Femur (tissue), 1 donor: ENCODE measurements at regions not wholly inside any gene's neighbourhood (a gene's known extent, or its start where the extent isn't known, plus 50 kb on each side); places are given as distances from the start of the nearest gene placed in this dataset.
"Not testable (repeated sequence)": the region's sequence is repeated elsewhere in the genome, so short reads cannot be mapped to it uniquely, and the experiment has no call there.

ENCODE experiments used
- DNase-seq: peaks from one replicate; pipeline ENCODE4 v3.0.0-alpha.2; 2017

DNA sequence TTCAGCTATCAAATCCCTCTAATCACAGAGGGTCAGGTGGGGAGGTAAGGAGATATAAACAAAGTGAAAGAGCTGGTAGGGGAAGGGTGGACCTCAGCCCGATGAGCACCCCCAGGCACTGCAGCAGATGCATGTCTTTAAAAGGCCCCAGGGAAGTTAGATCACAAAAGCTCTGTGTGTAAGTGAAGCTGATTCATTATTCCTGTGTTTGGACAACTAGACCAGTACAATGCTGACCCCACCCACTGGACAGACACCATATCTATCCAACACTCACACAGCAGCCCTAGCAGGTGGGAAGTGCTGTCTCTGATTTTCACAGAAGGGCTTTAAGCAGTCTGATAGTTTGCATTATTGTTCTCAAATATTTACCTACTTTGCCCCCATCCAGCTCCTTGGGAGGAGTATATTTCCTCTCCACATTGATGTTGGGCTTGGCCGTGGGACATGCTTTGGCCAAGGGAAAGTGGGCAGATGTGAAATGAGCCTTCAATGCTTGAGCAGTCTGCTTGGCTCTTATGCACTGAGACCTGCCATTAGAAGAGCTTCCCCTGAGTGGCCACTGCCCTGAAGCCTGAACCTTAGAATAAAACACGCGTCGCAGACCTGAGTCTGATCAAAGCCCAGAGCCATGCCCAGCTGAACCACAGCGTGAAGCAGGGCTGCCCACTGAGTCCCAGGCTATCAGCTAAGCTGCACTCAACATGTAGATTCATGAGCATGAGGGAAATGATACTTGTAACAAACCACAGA lies 111.4 kb downstream of the COPS8 start:
- DNase-seq = no peak

DNA sequence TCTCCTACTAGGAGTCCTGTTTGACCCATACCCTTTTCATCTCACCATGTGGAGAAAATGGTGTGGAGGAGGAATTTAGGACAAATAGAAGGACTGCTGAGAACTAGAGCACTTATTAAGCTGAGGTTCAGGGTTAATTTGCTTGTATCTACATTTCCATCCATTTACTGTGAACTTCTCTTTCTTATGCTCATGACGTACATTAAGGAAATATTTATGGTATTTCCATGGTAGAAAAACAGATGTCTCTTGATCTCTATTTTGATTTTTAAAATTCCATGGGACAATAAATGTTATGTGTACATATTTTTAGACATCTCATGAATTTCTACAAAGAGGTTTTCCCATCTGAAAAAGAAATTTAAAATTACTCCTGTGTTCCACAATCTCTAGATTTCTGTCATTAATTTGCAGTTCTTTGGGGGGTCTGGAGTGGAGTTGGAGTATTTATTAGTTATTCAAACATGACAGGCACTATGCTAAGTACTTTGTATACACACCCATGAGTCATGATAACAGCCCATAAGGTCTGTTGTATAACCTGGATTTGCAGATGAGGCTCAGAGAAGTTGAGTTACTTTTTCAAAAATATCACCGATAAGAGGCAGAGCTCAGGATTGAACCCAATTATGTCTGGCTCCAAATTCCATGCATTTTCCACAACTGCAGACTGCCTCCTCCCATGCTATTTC lies 112.6 kb downstream of the COPS8 start:
- DNase-seq = no peak

DNA sequence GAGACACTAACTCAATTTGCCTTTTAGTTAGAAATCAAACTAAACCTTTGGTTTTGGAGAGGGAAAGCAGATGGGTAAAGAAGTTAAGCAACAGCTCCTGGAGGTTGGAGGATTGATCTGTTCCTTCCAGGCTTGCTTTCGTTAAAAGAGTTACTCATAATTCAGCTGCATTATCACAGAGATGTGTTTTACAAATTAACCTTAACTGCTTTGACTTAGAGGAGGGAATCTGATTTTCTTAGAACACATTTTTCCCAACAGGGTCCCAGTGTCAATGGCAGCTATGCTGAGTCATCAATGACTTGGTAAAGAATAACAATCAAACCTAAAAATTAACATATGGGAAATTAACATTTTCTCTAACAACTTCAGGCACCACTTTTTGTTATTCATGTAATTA lies 113.4 kb downstream of the COPS8 start:
- DNase-seq = no peak

DNA sequence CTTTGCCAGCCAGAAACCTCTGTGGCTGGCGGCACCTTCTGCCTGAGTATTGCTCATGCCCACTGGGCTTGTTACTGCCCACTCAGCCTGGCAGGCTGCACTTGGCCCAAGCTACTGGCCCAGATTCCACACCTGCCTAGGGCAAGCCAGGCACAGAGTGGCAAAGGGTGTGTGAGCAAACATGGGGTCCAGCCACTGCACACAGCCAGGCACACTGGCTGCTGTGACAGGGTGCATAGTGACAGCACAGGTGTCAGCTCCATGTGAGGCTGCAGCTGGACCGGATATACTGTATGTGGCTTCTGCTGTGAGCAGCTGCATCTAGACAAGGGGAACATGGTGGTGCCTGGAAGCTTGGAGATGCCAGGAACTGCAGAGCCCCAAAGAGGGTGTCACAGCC lies 113.9 kb downstream of the COPS8 start:
- DNase-seq = no peak

DNA sequence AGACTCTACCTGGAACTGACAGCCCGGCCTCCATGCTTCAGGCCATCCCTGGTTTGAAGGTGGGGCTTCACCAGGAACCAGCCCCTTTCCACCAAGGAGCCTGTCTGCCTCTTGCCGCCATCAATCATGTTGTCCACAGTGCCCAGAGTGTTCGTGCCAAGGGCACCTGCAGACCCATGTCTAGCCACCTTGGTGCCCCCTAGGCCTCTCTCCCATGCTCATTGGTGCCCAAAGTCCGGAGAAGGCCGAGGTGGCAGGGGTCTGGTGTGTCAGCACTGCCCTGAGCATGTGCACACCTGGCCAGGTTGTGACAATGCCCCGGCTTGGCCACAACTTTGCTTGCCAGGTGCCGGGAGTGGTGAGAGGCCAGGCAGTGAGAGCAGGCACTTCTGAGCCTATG lies 114.8 kb downstream of the COPS8 start:
- DNase-seq = no peak

DNA sequence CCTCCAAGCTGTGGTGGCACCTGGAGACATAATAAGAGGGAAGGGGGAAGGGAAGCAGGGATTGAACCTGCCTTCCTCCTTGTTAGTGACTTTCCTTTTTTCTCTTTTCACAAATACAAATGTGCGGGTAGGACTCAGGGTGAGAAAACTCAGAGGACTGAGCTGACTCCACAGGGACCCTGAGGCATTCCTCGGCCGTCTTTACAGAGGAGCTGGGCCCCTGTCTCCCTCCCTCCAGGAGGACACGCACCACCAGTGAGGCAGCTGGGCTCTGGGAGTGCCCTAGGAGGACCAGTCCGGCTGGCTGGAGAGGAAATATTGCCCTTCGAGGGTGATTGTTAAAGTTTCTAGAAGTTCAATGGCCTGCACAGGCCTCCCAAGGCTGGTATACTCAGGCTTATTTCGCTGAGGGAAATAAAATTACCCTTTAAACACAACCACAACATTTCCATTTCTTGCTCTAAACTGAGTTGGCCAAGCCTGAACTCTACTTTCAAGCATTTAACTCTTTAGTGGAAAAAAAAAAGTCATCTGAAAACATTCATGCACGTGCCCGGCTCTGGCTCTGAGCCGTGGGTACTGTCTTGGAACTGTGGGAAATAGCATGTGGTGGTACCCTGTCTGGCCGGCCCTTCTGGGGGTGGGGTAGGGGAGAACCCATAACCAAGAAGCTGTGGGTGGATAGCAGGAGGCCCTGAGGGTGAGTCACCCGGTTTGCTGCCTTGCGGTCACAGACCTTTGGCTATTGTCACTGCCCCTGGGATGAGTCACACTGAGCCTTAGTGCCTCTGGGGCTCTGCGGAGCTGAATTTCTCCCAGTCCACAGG lies 116.0 kb downstream of the COPS8 start:
- peak; percentile 56 for DNase-seq

DNA sequence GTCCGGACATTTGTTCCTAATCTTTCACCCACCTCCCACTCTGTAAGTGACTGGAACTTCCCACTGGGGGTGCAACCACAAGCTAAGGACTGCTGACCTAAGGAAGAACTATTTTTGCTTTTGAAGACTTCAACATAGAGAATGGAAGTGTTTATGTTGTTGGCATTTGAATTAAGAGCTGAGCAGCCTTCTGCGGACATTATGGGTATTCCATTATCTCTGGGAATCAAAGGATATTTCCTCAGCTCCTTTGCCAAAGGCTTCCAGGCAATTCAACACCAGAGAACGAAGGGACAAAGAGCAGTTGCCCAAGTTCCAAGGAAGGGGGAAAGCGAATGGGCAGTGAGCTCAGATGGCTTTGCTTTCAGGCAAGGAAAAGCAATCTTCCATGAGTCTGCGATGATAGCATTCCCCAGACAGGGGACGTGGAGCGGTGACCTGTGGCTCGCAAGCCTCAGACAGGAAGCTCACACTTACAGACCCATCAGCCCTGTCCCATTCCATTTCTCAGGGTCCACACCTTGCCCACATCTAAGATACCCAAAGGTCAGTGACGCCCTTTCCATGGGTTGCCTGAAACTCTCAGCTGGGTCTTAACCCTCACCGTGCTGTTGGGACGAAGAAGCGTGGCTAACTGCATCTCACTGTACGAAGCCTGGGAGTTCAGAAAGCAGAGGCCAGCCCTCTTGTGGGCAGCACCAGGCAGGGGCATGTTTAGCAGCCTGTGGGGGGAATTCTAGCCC lies 116.8 kb downstream of the COPS8 start:
- no peak for DNase-seq

DNA sequence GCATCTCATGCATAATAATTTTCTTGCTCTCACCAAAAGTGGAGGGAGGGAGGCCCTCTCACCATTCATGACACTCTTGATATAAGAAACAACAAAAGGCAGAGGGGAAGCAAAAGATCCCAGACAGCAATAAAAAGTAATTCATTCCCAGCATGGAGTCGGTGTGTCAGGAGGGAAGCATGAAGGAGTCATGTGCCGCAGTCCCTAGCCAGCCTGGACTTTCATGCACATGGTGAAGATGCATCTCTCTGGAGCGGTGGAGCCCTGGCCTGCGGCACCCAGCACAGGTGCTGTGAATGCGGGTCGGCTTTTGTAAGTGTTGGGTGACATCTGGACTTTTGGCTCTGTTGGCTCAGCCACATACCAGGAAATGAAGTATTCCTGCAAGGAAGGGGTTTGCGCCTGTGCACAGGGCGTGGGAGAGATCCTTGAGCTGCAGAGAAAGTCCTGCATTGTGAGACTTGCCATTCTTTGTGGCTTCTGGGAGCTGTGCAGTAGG lies 119.4 kb downstream of the COPS8 start:
- no peak for DNase-seq

DNA sequence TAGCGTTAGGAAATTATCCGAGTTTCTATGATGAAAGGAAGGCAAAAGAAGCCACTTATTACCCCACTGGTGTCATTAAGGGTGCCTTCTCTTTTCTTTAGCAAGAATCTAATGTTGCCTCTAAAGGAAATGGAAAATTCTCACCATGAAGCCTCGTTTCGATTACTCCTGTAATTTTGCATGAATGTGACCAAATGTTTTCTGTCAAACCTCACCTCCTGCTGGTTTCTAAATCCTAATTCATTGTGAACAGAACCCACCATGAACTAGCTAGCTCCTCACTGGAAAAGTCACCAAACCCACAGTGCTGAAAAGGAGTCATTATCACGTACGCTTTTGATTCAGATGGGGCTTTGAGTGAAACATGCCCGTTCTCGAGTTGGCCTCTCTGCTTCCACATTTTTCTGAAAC lies 119.9 kb downstream of the COPS8 start:
- DNase-seq = no peak

DNA sequence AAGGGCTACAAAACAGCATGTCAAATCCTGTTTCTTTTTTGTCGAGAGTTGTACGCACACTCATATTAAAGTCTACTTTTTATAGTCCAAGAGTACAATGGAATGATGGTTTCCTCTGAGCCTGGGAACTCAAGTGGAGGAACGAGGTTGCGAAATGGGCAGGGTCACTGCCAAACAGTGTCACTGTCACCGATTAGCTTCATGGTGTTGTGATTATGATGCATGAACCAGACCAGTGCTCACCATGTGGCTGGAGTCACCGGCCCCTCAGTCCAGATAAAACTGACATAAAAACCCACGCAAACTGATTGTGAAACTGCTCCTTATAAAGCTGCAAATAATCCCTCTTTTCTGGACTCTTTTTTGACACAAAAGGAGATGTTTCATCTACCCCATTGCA lies 122.0 kb downstream of the COPS8 start:
- no peak for DNase-seq

DNA sequence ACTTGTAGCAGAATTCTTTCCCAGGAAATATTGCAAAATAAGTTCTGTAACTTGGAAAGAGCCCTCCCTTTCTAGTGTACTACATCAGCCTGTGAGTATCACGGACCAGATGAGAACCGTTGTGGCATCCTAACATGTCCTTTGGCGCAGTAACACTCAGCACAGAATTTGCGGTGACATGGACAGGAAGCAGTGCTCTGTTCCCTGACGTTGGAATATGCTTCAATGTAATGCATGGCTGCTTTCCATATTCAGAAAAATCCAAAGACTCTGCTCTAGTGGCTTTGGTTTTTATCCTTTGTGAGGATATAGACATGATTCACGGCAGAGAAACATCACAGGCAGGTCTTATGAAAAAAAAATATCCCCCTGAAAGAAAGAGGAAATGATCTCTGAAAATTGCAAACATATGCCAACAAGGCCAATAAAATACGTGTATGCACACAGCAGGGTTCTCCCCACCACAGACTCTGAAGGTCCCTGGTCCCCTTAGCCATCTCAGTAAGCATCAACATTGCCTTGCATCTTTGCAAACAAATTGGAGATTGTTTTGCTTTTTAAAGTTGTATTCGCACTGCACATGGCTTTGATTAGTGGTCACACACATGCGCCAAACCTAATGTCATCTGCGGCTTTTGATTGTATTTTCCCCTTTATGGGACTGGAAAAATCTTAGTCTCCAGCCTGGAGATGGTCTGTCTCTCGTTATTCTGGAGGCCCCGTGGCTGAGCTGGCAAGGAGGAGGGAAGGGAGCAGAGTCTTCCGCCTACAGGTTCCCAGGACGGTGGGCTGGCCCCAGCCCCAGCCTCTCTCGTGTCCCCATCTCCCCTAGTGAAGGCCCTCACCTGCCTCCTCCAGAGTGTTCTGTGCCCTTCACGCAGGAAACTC lies 122.9 kb downstream of the COPS8 start:
- peak; percentile 75 for DNase-seq

DNA sequence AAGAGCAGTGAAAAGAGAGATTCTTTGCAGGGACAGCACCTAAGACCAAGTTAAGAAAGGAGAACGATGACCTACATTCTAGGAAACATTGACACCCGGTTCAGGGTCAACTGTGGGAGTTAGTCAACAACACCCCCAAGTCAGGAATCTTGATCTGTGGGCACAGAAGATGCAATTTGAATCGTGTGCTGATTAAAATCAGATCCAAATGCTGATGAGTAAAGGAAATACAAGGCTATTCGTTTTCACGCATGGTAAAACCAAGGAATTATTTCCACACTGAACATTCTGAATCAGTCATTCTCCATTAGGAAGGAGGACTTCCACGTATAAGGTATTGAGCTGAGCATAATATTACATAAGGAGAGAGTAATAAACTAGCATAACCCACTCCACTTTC lies 124.2 kb downstream of the COPS8 start:
- no peak for DNase-seq

DNA sequence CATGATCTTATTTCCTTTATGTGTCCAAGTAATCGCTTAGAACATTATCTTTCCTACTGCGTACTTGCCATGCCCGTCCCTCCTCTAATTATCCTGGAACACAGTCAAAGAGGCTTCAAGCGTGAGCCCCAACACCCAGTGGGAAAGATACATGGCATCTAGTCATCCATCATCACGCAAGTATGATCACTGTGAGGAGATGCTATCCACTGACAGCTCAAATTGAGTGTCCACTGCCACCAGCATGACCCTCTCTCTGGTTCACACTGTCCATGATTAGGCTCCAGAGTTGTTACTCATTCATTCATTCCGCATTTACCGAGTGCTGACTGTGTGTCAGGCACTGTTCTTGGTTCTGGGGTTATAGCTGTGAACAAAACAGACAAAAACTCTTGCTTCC lies 124.6 kb downstream of the COPS8 start:
- no peak for DNase-seq

DNA sequence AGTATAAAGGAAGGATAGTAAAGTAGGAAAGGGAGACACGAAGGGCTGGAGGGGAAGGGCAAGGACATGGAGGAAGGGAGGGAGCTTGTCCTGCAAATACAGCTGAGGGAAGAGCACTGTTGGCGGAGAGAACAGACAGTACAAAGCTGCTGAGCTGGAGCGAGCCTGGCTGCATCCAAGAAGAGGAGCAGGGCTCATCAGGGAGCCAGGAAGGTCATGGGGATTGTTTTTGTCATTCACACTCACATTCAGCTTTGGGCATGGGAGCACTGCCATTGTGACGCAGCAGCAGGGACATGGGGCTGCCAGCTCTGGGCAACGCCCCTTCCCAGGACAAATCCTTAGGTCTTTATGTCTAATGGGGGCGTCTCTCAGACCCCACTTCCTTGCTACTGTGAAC lies 125.1 kb downstream of the COPS8 start:
- DNase-seq = no peak

DNA sequence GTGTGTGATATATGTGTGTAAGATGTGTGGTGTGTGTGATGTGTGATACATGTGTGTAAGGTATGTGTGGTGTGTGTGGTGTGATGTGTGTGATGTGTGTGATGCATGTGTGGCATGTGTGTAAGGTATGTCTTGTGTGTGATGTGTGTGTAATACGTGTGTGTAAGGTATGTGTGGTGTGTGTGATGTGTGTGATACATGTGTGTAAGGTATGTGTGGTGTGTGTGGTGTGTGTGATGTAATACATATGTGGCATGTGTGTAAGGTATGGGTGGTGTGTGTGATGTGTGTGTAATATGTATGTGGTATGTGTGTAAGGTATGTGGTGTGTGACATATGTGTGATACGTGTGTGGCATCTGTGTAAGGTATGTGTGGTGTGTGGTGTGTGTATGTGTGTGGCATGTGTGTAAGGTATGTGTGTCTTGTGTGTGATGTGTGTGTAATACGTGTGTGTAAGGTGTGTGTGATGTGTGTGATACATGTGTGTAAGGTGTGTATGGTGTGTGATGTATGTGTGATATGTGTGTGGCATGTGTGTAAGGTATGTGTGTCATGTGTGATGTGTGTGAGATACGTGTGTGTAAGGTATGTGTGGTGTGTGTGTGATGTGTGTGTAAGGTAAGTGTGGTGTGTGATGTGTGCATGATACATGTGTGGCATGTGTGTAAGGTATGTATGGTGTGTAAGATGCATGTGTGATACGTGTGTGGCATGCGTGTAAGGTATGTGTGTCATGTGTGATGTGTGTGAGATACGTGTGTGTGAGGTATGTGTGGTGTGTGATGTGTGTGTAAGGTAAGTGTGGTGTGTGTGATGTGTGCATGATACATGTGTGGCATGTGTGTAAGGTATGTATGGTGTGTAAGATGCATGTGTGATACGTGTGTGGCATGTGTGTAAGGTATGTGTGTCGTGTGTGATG lies 126.9 kb downstream of the COPS8 start:
- DNase-seq = not testable (repeated sequence)

DNA sequence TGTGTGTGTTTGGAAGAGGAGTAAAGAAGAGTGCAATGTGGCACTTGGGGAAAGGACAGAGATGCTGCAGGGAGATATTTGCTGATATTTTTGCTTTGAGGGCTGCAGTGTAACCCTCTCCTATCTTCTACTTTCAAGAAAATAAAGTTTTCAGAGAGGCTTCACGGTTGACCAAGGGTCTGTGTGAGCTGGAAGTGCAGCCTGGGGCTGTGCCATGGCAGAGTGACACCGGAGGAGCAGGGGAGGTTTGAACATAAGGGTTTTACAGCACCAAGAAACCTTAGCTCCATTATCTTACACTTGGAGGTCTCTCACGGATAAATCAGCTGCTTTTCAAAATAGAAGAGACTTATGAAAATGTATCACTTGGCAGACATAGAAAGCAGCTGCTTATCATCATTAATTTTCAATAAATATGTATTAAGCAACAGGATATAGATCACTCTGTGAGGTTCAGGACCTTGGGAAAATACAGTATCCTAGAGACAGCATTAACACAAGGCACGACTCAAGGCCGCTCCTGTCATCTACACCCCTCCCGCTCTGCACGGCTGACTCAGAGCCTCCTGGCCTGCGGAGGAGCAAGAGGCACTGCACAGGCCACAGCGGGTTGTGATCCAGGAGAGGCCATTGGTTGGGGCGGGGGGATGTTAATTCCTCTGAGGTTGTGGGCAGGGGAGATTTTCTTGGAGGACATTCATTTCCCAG lies 127.8 kb downstream of the COPS8 start:
- DNase-seq = peak; percentile 87

DNA sequence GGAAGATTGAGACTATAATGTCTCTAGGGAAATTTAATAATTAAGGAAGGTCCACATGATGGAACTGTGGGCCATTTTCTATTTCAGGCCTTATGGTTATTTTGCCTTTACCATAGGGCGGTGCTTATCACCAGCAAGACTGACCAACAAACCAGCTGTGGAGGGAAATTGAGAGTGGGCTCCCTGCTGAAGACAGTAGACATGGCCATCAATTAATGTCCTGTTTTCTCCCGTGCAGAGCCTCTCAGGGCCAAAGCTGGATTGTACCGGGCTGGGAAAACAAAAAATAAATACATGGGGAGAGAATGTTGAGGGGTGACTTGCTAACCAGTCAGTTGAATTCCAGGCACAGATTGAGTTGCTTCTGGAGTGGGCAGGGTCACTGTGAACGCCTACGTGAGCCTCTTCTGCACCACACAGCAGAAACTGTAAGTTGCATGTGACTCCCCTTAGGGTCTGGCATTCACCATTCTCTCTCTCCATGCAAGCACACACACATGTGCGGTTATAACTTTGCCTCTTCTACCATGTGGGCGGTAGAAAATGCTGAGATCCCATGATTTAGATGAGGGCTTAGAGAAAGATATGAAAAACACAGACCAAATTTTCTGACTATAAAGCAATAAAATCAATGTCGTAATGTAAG lies 128.5 kb downstream of the COPS8 start:
- DNase-seq = no peak

DNA sequence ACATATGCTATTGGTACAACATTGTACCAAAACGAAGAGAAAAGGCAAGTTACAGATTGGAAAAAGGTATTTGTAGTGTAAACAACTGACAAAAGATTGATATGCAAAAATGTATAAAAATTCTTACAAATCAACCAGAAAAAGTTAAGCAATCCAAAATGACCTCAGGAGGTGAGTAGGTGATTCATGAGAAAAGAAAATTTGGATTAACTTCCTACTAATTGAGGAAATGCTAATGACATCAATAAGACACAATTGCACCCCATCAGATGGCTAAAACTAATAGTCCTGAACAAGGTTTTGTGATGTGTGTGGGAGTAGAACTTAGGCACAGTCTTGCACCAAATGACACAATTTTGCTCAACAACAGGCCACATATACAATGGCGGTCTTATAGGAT lies 129.3 kb downstream of the COPS8 start:
- no peak for DNase-seq

DNA sequence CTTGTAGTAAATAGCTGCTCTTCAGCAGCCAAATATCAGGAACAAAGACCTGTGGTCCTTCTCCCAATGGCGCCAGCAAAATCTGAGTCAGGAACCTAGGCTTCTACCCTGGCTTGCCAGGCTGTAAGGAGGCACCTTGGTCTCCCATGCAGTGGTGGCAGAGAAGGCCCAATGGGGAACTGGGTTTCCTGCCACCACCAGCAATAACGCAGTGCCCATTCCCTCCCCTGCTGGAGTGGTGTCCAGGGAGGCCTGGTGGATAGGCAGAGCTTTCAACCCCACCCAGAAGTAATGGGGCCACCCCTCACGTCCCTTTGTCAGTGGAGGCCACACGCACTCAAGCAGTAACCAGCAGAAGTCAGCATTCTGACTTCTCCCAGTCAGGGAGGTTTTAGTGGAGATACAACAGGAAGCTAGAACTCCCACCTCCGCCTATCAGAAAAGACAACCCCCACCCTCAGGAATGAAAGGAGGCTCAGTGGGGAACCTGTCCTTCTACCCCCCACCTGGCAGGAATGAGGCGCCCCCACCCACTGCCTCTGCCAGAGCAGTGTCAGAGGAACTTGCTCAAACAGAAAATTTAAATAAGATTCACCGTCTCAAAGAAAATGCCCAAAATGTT lies 132.4 kb downstream of the COPS8 start:
- DNase-seq = no peak
